22Rv1 (cell line): ENCODE measurements at regions not wholly inside any gene's neighbourhood (a gene's known extent, or its start where the extent isn't known, plus 50 kb on each side); places are given as distances from the start of the nearest gene placed in this dataset.

Source experiments
- H3K27ac ChIP-seq: fragments of 450-650 bp; 2 replicates; pipeline ENCODE4 v1.5.1; 2017
- ZFX ChIP-seq: fragments of 450-650 bp; IDR thresholded peaks from 2 replicates; pipeline ENCODE4 v1.6.1; 2017; ENCODE audit warnings: antibody characterized with exemption, borderline replicate concordance
- TF ChIP-seq, protein P1 (sequence below): fragments of 450-650 bp; IDR thresholded peaks from 2 replicates; pipeline ENCODE4 v1.5.1; 2017; ENCODE audit warnings: mild to moderate bottlenecking

DNA sequence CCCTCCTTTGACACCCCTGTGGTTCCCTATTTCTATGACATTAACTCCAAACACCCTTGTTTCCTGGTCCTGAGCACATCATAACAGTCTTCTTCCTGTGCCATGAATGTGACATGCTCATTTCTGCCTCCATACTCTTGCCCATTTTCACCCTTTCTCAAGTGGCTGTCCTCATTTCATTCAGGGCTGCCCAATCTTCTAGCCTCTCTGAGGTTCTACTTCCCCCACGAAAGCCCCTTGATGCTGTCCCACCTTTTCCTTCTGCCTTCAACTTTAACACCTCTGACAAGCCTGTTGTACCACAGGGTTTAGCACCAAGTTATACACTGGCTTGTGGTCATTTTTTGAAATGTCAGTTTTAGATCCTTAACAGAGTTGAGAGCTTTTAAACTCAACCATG lies 136.2 kb upstream of the BOD1L1 start:
- no peak for TF ChIP-seq ZFX
- TF ChIP-seq, protein P1, sequence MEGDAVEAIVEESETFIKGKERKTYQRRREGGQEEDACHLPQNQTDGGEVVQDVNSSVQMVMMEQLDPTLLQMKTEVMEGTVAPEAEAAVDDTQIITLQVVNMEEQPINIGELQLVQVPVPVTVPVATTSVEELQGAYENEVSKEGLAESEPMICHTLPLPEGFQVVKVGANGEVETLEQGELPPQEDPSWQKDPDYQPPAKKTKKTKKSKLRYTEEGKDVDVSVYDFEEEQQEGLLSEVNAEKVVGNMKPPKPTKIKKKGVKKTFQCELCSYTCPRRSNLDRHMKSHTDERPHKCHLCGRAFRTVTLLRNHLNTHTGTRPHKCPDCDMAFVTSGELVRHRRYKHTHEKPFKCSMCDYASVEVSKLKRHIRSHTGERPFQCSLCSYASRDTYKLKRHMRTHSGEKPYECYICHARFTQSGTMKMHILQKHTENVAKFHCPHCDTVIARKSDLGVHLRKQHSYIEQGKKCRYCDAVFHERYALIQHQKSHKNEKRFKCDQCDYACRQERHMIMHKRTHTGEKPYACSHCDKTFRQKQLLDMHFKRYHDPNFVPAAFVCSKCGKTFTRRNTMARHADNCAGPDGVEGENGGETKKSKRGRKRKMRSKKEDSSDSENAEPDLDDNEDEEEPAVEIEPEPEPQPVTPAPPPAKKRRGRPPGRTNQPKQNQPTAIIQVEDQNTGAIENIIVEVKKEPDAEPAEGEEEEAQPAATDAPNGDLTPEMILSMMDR: no peak
- no peak overlapping the region for H3K27ac ChIP-seq

DNA sequence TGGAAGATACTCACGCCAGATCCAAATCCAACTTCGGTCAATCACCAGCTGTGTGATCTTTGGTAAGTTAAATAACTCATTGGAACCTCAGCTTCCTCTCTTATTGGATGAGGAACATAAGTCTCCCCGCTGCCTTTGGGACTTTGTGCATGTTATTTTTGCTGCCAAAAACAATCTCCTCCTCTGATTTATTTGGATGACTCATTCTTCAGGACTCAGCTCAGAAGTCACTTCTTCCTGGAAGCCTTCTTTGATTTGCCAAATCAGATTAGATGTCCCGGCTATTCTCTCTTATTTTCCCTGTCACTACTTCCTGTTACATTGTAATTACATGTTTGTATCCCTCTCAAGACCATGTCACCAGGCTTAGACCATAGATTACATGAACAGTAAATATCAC lies 138.0 kb upstream of the BOD1L1 start:
- no peak overlapping the region for H3K27ac ChIP-seq
- TF ChIP-seq ZFX: no peak
- TF ChIP-seq, protein P1: no peak

DNA sequence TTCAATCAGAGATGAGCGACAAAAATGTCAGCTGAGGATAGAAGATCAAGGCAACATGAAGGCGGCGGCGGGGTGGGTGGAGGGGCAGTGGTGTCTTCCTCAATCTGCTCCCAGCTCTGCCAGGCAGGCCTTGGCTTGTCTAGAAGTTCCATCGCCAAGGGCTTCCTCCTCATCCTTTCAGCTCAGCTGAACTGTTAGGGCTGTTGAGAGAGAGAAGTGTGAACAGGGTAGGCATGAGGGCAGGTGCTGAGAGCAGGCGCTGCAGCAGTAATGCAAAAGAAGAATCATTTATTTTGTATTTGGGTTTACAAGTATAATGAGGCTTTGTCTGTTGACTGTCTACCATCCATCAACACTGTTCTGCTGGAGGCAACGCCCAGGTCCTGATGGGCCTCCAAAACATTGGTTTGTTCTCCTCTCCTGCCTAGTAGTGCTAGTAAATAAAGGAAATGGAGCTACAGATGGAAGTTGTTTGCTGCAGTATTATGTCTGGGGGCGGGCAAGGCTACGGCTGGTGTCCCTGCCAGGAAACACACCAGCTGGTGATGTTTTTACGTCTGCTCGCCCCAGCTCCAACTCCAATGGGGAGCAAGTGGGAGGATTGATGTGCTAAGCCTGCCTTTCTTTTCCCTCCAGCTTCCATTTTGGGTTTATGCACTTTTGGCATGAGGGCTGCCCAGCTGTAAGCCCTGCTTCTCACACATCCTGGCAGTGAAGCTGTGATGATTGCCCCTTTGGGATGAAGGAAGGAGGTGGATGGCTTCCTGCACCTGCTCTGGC lies 139.4 kb upstream of the BOD1L1 start:
- H3K27ac ChIP-seq: no peak overlapping the region
- TF ChIP-seq ZFX: no peak
- TF ChIP-seq, protein P1: no peak

DNA sequence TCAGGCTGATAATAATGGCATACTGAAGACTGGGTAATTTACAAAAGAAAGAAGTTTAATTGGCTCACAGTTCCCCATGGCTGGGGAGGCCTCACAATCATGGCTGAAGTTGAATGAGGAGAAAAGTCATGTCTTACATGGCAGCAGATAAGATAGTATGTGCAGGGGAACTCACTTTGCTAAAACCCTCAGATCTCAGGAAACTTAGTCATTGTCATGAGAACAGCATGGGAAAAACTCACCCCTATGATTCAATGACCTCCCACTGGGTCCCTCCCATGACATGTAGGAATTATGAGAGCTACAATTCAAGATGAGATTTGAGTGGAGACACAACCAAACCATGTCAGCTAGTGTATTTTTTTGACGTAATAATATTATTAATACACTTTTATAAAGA lies 149.8 kb upstream of the BOD1L1 start:
- TF ChIP-seq, protein P1: no peak
- TF ChIP-seq ZFX: no peak
- no peak overlapping the region for H3K27ac ChIP-seq

DNA sequence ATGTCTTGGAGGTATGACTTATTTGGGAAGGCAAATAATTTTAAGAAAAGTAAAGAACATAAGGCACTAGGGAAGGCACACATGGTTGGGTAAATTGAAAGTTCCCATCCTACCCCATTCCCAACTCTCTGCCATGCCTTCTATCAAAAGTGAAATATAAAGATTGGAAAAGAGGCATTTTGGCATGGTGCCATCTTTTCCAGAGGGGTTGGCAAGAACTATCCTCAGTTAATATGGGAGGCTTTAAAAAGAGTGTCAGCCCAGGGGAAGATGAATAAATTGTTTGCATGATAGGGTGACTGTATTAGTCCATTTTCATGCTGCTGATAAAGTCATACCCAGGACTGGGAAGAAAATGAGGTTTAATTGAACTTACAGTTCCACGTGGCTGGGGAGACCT lies 150.8 kb upstream of the BOD1L1 start:
- TF ChIP-seq ZFX: no peak
- H3K27ac ChIP-seq: no peak overlapping the region

DNA sequence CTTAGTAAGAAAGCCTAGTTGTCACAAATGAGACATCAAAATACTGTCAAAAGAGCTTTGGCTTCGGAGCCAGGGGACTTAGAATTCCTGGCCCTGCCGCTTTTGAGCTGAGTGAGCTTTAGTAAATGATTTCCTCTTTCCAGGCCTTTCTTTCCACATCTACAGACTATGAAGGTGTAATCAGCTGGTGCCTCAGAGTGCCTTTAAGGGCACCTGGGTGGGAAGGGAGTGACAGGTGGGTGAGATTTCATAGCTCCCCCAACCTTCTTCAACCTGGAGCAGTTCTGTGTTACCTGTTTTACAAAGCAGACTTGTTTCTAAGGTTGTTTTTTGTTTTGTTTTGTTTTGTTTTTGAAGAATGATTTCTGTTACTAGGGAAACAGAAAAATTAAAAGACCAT lies 154.7 kb upstream of the BOD1L1 start:
- H3K27ac ChIP-seq: no peak overlapping the region
- no peak for TF ChIP-seq ZFX
- TF ChIP-seq, protein P1: no peak

DNA sequence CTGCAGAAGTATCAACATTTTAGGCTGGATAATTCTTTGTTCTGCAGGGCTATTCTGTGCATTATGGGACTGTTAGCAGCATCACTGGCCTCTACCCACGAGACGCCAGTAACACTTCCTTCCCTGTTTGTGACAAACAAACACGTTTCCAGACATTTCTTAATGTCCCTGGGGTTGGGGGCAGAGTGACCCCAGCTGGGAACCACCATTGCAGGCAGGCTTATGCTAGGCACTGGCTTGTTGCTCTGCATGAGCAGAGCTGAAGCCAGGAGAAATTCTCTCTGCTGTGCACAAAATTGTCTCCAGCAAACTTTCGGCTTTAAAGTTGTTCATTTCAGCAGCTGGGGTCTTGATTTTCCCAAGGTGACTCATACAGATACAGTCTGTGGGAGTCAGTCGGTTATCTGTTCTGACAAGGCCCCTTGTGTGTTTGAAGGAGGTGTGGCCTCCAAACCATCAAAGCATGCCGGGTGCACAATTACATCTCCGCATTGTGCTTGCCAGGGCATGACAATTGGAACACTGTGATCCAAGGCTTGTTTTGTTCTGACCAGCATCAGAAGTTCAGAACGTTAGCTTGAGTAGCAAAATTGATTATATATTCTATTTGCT lies 156.4 kb upstream of the BOD1L1 start:
- TF ChIP-seq, protein P1: no peak
- no peak for TF ChIP-seq ZFX
- no peak overlapping the region for H3K27ac ChIP-seq
